M059J (cell line): ENCODE measurements at regions not wholly inside any gene's neighbourhood (a gene's known extent, or its start where the extent isn't known, plus 50 kb on each side); places are given as distances from the start of the nearest gene placed in this dataset.
A peak's percentile ranks its signal among the peaks of the same experiment; 100 is the strongest.
"Not testable (repeated sequence)": the region's sequence is repeated elsewhere in the genome, so short reads cannot be mapped to it uniquely, and the experiment has no call there.

ENCODE experiments used
- DNase-seq: peaks from one replicate; pipeline ENCODE4 v3.0.0-alpha.2; 2012; ENCODE audit warnings: low read depth

DNA sequence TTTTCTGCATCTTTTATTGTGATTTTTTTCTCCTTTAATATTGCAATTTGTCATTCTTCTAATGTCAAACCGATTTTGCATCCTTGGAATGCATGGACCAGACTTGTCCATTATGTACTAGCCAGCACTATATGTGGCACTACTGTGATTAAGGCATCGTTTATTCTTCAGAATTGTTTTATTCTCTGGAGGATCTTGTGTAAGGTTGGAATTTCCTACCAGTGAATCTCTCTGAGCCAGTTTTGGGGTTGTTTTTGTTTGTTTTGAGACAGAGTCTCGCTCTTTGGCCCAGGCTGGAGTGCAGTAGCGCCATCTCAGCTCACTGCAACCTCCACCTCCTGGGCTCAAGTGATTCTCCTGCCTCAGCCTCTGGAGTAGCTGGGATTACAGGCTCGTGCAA is 58.5 kb downstream of the IGLL5 start:
- no peak for DNase-seq

DNA sequence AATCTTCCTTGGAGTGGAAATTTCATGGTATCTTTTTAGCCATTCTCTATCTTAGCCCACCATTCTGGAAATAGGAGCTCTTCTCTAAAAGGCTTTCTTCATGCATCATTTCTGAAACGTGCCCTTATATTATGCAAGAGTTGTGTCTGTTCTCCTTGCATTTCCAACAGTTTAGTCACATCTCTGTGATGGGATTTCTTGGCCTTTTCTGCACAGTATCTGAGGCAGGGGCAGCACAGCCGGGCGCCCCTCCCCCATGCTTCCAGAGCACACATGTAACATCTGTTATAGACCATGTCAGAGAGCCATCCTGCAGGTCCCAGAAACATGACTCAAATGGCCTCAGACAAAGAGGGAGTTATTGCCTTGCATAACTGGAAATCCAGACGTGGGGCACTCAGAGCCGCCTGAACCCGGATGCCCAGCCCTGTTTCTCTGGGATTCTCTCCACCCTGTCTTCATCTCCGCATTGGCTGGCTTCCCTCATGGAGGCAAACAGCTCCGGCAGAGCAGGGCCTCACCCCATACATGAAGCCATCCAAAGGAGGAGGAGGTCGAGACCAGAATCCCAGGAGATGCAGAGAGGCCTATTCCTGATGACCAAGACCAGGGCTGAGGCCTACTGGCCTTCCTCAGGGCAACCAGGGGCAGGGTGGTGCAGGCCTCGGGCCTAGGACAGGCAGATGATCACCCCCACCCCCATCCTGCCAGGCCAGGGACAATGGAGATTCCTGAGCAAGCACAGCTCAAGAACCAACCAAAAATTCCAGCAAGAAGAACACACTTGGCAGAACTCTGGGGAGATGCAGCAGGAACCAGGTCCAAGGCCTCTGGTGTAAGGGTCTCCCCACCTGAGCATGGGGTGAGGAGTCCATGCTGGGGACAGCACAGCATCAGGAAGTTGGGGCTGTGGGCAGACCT is 61.3 kb downstream of the IGLL5 start:
- DNase-seq: no peak

DNA sequence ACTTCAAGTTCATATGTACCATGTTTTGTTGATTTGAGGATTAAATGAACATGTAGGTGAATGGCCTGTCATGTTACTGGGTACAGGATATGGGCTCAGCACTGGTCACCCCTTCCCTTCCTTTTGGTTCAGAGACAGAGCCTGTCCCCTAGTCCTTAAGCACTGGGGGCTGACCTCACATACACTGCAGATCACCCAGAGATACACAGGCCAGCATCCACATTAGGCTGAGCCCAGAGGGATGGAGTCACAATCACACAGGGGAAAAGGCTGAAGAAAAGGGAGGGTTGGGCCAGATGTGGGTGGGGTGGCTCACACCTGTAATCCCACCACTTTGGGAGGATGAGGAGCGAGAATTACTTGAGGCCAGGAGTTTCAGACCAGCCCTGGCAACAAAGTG is 62.3 kb downstream of the IGLL5 start:
- no peak for DNase-seq

DNA sequence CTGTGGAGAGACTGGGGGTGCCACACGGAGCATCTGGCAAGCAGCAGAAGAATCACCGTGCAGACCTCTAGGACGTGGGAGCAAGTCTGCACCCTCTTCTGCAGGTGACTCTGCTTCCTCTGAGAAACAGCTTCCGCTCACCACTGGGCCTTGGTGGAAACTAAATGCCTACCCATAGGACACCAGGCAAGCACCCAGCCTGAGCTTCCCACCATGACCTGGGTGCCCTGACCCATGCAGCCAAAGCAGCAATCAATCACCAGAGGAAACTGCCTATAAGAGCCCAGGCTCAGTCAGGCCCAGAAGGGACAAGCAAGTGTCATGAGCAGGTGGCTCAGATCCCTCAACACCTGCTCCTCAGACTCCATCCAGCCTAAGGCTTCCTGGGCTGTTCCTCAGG is 63.4 kb downstream of the IGLL5 start:
- no peak for DNase-seq

DNA sequence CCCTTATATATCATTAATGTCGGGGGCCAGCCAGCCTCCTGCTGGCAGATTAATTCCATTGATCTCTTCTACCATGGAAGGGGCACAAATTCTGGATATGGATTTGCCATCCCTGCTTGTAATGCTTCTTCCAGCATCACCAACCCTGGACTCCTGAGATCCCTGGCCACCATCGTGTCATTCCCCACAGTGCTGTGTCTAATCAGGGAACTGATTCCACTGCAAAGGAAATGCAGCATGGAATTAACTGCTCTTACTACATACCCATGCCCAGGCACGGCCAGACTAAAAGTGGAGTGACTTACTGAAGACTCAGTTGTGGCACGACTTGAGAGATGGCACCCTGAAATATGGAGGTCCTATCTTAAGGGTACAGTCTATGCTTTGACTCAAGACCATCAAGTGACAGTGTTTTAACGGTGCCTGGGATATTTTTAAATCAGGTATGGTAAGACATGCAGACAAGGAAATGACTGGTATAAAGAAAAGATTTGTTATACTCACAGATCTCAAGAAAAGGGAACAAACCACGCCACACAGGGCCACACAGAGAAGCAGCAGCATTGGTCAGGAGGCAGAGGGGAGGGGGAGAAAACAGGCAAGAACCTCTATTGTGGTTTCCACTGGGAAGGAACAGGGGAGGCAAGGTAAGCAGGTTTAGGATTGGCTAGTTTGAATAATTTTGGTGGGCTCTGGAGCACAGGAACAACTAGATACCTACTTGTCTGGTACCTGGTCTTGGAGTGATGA is 65.1 kb downstream of the IGLL5 start:
- DNase-seq: no peak

DNA sequence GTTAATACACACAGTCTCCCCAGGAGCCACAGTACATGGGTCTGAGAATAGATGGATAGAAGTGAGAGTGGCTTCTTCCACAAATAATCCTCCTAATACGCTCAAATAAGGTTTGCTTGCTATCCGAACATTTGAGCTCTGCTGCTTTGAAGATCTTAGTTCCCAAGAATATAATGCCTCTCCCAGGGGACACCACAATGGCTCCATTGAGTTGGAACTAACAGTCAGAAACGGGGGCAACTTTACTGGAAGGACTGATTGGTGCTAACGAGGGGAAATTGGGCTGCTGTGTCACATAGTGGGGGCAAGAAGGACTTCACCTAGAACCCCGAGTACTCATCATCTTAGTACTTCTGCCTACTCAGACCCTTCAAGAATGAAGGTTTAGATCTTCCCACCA is 66.2 kb downstream of the IGLL5 start:
- no peak for DNase-seq

DNA sequence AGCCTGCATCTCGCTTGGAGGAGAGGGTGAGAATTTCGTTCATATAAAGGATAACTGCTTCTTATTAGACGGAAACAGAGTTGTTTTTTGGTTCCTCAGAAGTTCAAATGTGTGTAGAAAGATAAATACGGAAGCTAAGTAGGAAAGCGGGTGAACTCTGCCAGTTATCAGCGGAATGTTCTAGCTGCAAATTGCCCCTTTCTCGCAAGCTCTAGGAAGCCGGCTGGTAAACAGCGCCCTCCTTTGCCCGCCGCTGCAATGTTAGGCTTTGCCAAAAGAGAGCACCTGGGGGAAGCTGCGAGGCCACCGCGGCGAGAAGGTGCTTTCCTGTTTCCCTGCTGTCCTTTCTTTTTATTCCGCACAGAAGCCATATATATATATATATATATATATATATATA is 67.0 kb downstream of the IGLL5 start:
- DNase-seq: no peak

DNA sequence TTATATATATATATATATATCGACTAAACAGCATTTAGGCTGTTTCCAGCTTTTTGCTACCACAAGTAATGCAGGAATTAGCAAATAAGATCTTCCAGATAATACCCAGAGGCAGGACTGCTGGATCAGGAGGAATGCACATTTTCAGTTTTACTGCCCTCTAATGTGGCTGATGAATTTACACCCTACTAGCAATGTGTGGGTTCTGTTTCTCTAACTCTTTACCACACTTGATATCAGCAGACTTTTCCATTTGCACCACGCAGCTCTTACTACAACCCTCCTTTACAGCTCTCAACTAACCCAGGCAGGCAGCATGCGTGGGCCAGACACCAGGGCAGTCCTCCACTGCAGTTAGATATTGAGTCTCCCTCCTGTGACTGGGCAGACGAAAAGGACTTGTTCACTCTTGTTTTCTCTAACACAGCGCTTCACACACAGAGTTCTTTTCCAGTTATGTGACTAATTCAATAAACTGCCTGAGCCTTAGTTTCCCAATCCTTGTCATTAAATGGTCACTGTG is 67.7 kb downstream of the IGLL5 start:
- DNase-seq: no peak

DNA sequence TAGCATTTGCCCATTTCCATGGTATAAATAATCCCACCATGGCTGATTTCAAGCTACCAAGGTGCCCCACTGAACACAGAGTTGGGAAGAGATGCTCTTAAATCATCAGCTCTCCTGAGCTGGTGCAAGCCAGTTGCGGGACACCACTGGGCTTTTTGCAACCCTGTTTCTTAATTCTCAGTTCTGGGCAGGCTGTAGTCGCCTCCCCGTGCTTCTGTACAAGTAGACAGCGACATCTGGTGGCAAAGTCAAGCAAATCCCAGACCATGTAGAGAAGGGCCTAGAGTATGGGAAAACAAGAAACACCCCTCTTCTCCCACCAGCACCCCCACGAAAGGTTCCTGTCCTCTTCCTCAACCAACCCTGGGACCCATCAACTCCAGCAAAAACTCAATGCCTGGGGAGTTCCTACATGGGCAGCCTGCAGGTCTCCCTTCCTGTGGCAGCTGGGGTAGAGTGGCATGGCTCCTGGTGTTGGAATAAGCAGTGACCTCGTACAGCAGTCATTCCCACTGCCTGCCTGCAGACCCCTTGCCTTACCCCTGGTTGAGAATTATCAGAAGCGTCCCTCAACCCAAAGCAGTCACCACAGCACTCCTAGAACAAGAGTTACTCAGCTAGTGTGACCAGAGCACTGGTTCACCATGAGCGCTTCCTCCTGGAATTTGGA is 68.4 kb downstream of the IGLL5 start:
- DNase-seq: peak; percentile 50

DNA sequence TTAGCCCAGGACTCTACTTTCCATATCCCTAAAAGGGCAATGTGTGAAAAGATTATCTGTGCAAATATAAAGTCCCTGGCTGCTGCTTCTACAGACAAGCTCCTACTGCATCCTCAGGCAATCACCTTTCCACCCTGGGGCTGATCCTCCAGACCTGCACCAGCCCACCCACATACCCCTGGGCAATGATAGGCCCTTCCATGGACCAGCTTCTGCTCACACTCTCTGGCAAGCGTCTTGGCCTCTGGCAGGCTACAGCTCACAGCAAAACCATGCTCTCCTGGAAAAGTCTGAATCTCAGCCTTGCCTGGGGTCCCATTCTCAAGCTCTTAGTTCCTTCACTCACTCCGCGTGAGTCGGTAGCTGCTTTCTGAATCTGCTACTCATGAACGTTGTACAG is 69.5 kb downstream of the IGLL5 start:
- DNase-seq: no peak

DNA sequence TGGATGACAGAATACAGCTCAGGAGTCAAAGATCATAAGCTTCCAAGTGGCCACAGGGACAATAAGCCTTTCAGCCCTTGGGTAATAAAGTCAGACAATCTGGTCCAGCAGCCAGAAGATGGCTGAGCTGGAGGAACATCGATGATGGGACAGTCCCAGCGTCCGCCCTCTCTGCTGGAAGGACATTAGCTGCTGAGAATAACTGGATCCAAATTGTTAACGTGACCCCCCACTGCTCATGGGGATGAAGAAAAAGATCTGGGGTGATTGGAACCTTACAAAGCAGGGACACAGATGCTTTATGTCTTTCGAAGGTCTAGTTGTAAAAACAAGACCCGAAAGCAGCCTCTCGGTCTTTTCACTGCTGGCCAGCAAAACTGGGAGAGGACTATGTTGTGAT is 71.0 kb downstream of the IGLL5 start:
- DNase-seq: no peak

DNA sequence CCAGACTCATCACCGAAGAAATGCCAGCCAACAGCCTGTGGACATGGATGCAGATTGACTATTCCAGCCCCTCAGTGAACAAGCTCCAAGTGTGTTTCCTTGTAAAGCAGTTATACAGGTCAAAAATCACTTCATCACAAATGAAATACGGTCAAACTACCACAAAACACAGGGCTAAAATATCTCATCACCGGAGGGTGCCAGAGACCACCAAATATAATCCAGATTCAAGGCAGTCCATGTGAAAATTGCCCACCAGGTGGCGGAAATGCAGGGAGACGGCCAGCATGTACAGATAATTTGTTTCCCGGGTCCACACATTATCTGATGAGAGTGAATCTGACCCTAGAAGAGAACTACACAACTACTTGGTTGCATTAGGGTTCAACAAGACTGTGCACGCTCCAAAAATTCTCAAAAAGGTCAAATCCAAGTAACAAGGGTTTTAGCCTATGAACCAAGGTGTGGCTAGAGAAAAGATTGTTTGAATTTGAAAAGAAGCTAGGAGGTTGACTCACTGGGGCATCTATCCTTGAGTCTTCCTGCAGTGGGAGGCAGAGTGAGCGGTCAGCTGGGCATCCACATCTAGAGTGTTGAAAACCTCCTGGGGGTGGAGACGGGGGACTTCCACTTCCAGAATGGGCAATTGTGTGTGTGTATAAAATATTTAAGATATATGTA is 71.7 kb downstream of the IGLL5 start:
- peak; percentile 47 for DNase-seq

DNA sequence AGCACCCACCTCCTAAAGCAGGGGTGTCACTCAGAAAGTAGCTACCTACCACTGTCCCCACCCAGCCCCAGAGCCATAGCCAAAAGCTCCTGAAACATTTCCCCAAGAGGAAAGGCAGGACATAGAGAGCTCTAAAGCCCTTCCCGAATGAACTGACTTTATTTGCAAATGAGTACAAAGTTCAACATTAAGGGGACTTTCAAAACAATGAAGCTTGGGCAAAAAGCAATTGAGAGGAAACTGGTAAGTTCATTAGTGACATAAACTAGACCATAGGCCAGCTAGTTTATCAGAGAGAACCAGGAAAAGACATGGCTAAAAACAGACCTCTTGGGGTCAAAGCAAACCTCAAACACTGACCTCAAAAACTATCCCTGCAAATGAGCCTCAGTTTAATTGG is 72.7 kb downstream of the IGLL5 start:
- DNase-seq: no peak

DNA sequence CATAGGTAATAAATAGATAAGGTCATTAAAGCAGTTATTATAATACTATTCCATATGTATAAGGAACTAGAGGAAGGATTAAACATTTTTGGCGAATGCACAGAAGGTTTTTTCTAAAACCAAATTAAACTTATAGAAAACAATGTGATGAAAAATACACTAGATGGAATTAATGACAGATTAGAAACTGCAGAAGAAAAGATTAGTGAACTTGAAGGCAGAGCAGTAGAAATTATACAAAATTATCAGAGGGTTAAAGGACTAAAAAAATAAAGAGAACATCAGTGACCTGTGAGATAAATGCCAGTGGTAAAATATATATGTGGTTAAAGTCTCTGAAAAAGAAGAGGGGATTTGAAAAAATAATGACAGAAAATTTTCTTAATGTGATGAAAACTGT is 74.0 kb downstream of the IGLL5 start:
- no peak for DNase-seq

DNA sequence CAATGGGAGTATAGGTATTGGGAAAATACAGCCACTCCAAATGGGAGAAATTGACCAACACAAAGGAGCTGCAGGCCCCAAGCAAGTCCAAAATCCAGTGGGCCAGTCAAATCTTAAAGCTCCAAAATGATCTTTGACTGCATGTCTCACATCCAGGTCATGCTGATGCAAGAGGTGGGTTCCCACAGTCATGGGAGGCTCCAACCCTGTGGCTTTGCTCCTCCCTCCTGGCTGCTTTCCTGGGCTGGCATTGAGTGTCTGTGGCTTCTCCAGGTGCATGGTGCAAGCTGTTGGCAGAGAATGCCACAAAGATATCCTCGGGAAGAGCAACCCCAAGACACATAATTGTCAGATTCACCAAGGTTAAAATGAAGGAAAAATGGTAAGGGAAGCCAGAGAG is 80.8 kb downstream of the IGLL5 start:
- no peak for DNase-seq

DNA sequence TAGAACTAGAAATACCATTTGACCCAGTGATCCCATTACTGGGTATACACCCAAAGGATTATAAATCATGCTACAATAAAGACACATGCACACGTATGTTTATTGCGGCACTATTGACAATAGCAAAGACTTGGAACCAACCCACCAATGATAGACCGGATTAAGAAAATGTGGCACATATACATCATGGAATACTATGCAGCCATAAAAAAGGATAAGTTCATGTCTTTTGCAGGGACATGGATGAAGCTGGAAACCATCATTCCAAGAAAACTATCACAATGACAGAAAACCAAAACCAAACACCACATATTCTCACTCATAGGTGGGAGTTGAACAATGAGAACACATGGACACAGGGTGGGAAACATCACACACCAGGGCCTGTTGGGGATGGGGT is 85.0 kb downstream of the IGLL5 start:
- DNase-seq: not testable (repeated sequence)

DNA sequence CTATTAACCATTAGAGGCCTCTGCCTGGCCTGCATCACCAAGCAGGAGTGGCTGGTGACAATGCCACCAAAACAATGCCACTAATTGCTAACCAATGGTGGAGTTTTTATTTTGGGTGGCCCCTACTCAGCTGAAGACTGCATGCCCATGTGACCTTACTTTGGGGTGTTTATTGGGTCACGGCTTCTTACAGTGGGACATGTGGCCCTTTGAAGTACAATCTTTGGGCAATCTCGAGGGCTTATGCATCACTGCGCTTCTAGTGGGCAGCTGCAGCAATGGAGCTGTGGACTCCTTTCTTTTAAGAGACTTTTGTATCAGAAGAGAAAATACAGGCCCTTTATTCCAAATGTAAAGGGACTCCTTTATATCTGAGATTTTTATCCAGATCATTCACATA is 85.7 kb downstream of the IGLL5 start:
- DNase-seq: no peak

DNA sequence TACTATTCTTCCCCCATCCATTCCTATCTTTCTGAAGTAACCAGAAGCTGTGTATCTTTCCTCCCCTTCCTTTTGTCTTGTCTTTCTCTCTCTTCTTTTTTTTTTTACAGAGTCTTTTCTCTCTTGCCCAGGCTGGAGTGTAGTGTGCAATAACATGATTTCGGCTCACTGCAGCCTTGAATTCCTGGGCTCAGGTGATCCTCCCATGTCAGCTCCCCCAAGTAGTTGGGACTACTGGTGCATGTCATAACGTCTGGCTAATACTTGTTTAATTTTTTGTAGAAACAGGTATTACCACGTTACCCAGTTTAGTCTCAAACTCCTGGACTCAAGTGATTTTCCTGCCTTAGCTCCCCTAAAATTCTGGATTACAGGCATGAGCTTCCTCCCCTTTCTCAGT is 86.5 kb downstream of the IGLL5 start:
- no peak for DNase-seq

DNA sequence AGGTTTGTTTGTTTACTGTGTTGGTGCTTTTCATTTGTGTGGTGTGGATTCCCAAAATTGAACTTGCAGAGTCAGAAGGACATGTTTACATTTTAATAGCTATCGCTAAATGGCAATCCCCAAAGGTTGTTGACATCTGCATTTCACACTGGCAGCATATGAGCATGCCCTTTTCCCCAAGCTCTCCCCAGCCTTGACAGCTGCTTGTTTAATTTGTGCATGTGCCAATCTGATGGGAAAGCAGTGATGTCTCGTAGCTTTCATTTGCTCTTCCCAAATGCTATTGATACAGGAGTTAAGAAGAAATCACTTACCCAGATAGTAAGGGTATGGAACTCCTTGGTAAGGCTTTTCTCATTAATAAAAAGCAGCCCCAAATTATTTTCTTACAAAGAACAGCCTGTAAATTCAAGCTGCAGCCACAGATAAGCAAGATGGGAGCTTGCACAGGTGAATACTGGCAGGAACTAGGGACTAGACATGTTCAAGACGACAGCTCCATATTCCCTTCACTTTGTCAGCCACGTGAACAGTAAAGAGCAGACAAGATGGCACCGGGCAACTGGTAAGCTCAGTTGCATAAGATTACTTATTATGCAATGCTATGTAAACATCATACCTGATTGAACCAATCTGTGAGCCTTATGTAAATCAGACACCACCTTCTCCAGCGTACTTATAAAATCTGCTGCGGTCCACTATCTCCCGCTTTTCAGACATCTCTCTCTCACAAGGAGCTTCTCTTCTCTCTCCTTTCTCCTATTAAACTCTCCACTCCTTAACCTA is 87.4 kb downstream of the IGLL5 start:
- no peak for DNase-seq

DNA sequence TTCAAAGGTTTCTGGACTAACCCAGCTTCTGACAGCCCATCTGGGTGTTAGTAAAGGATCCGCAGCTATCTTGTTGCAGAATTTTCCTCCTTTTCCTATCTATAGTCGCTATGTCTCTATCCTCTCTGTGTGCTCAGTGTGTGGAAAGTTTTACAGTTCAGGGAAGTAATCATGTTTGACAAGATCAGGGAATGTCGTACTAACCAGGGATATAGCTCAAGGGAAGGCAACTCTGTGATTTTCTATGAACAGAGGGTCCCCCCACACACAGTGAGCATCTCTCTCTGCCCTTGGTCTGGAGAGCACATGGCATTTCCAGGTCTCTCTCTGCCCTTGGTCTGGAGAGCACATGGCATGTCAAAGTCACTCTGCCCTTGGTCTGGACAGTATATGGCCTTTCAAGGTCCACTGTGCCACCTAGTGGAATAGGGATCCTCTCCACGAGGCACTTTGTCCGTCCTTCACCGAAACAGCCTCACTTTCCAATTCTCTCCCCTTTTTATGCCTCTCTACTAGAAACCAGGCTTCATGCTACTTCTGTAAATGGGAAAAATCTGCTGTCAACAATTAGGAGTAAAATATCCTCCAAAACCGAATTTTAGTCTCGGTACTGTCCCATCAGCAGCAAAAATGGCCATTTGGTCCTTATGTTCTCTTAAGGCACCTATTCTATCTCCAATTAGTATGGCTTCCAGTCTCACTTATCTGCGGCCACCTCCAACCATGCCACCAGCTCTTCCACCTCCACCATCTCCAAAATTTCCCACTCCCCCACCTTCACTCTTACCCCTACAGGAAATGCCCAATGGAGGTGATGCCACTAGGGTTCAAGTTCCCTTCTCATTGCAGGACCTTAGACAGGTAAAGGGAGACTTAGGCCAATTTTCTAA is 88.7 kb downstream of the IGLL5 start:
- no peak for DNase-seq
